Small intestine (tissue), 7 donors: ENCODE measurements at regions not wholly inside any gene's neighbourhood (a gene's known extent, or its start where the extent isn't known, plus 50 kb on each side); places are given as distances from the start of the nearest gene placed in this dataset.

Experiments used
- DNase-seq, 2 donors: peaks; one replicate each; pipeline versions ENCODE4 v3.0.0 to v3.0.0-alpha.2; 2013
- FAIRE-seq: peaks from 2 replicates; lab custom pipeline; 2012; peaks lifted over from hg19 to GRCh38; lab: Jason Lieb, UNC
- H3K27ac ChIP-seq, 3 donors: one replicate each; pipeline ENCODE4 v1.5.1; 2013; ENCODE audit warnings: low read length in 2 of 3, mild to moderate bottlenecking in 2 of 3, control low read depth in 1 of 3, inconsistent platforms in 1 of 3, low read depth in 1 of 3, moderate library complexity in 1 of 3
- H3K27me3 ChIP-seq, 3 donors: one replicate each; pipeline ENCODE4 v1.6.1; 2013; ENCODE audit warnings: low read length in 3 of 3, inconsistent platforms in 1 of 3; ENCODE audit not compliant: control insufficient read depth in 3 of 3, insufficient read depth in 3 of 3
- H3K36me3 ChIP-seq, 3 donors: one replicate each; pipeline ENCODE4 v1.6.1; 2013; ENCODE audit warnings: low read length in 3 of 3, inconsistent platforms in 1 of 3, low read depth in 1 of 3, mild to moderate bottlenecking in 1 of 3, moderate library complexity in 1 of 3; ENCODE audit not compliant: control insufficient read depth in 3 of 3, insufficient read depth in 2 of 3
- H3K4me1 ChIP-seq, 3 donors: one replicate each; pipeline ENCODE4 v1.6.1; 2013; ENCODE audit warnings: low read length in 2 of 3, inconsistent platforms in 1 of 3, low read depth in 1 of 3, mild to moderate bottlenecking in 1 of 3, moderate library complexity in 1 of 3; ENCODE audit not compliant: control insufficient read depth in 3 of 3, insufficient read depth in 2 of 3
- H3K4me3 ChIP-seq, 3 donors: one replicate each; pipeline ENCODE4 v1.5.1; 2013; ENCODE audit warnings: low read length in 3 of 3, control low read depth in 1 of 3, inconsistent platforms in 1 of 3, low read depth in 1 of 3, mild to moderate bottlenecking in 1 of 3, moderate library complexity in 1 of 3
- H3K9me3 ChIP-seq, 2 donors: one replicate each; pipeline ENCODE4 v1.6.1; 2013; ENCODE audit warnings: low read depth in 1 of 2, low read length in 1 of 2; ENCODE audit not compliant: control insufficient read depth in 2 of 2, insufficient read depth in 1 of 2
- WGBS, 3 donors: extraction: QIAGEN DNeasy Blood & Tissue Kit; methylation state at CpG; one replicate each; pipeline ENCODE4 v1.1.7; 2013; 5-methylcytosine and 5-hydroxymethylcytosine counted together
- donor health status: healthy with polysubstance abuse.
- donor health status: control.
- donor health status: control.
- donor health status: Bipolar disorder and iron deficiency.
- donor health status: healthy.

DNA sequence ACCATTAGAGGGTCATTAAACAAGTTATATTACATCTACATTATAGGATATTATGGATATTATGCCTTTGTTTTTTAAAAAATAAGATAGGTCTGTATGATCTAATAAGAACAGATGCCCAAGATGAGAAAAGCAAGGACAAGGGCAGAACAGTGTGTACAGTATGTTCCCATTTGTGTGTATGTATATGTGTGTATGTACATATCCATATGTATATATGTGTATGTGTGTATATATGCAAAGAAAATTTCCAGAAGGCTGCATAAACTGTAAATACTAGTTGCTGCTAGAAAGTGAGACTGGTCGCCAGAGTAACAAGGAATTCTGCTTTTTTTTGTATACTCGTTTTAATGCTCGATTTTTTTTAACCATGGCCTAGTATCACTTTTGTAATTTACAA is 58.1 kb upstream of the GLIS3 start:
- FAIRE-seq (no peak), DNase-seq (no peak)
- peaks cover 2 to 10% (median 3%) of the 10 kb centered on the region in 3 donors for H3K4me1 ChIP-seq
- H3K36me3 ChIP-seq: no peaks in the 10 kb centered on the region
- WGBS, 3 donors: 78 to 95% (median 89%) methylated on average over 3 of the region's 3 CpGs
- no peak overlapping the region for H3K27ac ChIP-seq
- H3K9me3 ChIP-seq: no peaks in the 10 kb centered on the region
- peaks cover 0 to 2% (median 0%) of the 10 kb centered on the region in 3 donors for H3K27me3 ChIP-seq
- H3K4me3 ChIP-seq: no peak overlapping the region

DNA sequence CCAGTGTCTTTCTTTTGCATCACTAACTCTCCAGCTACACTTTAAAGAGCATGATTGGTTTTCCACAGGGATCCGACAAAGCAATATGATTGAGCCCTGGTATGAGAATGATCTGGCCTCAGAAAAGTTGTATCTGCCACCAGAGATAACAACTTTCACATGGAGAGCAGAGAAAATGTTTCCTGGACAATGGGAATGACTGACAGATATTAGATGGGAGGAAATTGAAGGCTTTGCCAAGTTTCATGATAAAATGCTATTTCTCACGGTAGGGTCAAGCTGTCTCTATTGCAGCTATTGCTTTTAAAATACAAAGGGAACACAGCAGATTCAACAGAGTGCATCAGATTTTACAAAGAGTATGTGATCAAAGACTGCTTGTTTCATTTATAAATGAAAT is 56.4 kb upstream of the GLIS3 start:
- no peak for FAIRE-seq
- peaks cover 0 to 2% (median 0%) of the 10 kb centered on the region in 3 donors for H3K27me3 ChIP-seq
- 59 to 71% (median 68%) methylated on average over 2 of the region's 2 CpGs for WGBS, 3 donors

DNA sequence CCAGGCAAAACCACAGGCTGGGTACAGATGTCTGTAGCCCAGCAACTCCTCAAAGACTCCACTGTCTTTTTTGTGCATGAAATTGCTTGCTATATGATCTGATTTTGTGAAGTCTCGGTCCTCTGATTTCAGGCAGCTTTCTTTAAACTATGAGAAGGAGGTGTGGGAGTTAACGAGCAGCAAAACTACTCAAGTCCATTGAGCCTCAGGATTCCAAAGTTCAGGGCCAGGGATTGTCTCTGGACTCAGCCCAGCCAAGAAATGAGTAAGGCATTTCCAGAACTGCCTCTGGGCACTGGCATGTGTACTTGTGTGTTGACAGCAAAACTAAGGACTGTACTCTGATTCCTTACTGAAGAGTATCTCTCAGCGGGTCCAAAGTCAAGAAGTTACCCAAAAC is 53.4 kb upstream of the GLIS3 start:
- DNase-seq: peak; percentile 66 to 89
- H3K27me3 ChIP-seq: peaks cover 0 to 2% (median 0%) of the 10 kb centered on the region in 3 donors
- H3K27ac ChIP-seq: peak overlapping the region in 1 of 3 donors; percentile 19
- FAIRE-seq: no peak
- no peaks in the 10 kb centered on the region for H3K36me3 ChIP-seq
- peaks cover 0 to 5% (median 2%) of the 10 kb centered on the region in 3 donors for H3K4me1 ChIP-seq
- whole genome bisulfite sequencing, 3 donors: 16 to 67% (median 47%) methylated on average over 3 of the region's 3 CpGs
- no peaks in the 10 kb centered on the region for H3K9me3 ChIP-seq
- no peak overlapping the region for H3K4me3 ChIP-seq

More for the DNA sequence above, 56.4 kb upstream of the GLIS3 start:
- Histone ChIP-seq H3K9me3 (no peaks in the 10 kb centered on the region), H3K36me3 (no peaks in the 10 kb centered on the region), H3K4me3 (no peak overlapping the region), H3K27ac (no peak overlapping the region), H3K4me1 (peaks cover 2 to 12% (median 3%) of the 10 kb centered on the region in 3 donors)
- no peak for DNase-seq

DNA sequence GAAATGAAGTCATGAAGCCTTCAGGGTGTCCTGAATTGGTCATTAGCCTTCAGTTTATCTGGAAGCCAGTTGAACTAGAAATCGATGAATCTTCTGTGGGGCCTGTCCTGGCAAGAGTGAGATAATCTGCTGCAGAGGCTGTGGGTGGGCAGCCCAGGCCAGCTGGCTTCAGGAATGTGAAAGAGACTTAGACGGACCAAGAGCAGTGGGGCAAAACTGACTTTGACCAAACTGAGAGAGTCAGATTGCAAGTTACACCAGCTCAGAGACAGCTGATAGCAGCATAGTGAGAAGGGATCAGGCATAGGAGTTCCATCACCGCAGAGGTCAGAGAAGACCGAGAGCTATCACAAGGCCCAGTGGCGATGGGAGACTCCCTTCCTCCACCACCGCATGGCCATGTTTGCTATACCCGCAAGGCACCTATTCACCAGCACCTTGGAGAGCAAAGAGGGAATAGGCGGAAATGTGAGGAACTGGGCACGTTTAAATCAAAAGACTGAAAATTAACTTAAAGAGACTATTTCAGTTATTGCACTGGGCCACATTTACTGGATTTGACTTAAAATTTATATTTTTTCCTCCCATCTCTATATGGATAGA is 50.0 kb upstream of the GLIS3 start:
- no peaks in the 10 kb centered on the region for H3K36me3 ChIP-seq
- peaks cover 0 to 8% (median 2%) of the 10 kb centered on the region in 3 donors for H3K4me1 ChIP-seq
- no peak overlapping the region for H3K27ac ChIP-seq
- WGBS, 3 donors: 85 to 95% (median 92%) methylated on average over 9 of the region's 9 CpGs
- DNase-seq (no peak), FAIRE-seq (no peak)
- H3K4me3 ChIP-seq: no peak overlapping the region
- H3K27me3 ChIP-seq: peaks cover 0 to 2% (median 0%) of the 10 kb centered on the region in 3 donors
- H3K9me3 ChIP-seq: no peaks in the 10 kb centered on the region
